A673 (cell line): ENCODE measurements at regions not wholly inside any gene's neighbourhood (a gene's known extent, or its start where the extent isn't known, plus 50 kb on each side); places are given as distances from the start of the nearest gene placed in this dataset.

Source experiments
- BruUV-seq: library from RNA; stranded (reverse); fragments of 400-500 nt; replicated peaks from 2 replicates; lab custom pipeline; 2021; lab: Mats Ljungman, UMichigan
- CTCF ChIA-PET: fragments of 300-600 bp; sonication (Branson Sonifier 250); formaldehyde crosslinking; loops from one replicate; lab custom pipeline; 2022; ENCODE audit warnings: antibody characterized with exemption; lab: Charles Lee
- POLR2A ChIA-PET: fragments of 300-600 bp; sonication (Branson Sonifier 250); formaldehyde crosslinking; loops from one replicate; lab custom pipeline; 2022; ENCODE audit warnings: antibody characterized with exemption; ENCODE audit not compliant: low non-redundant PET; lab: Charles Lee
- DNase-seq: peaks from one replicate; pipeline ENCODE4 v3.0.0-alpha.2; 2015; ENCODE audit warnings: low spot score
- H3K27ac ChIP-seq: fragments of 200-600 bp; sonication (generic); 2 replicates; pipeline ENCODE4 v1.5.1; 2016; ENCODE audit warnings: mixed run types, low read depth, mild to moderate bottlenecking, mixed read lengths, antibody characterized with exemption, low read length; ENCODE audit not compliant: poor library complexity, severe bottlenecking
- H3K27me3 ChIP-seq: fragments of 200-600 bp; sonication (generic); replicated peaks from 2 replicates; pipeline ENCODE4 v1.6.1; 2017; ENCODE audit warnings: mixed run types, low read depth, mild to moderate bottlenecking, mixed read lengths, antibody characterized with exemption, low read length; ENCODE audit not compliant: insufficient read depth, poor library complexity
- H3K36me3 ChIP-seq: fragments of 200-600 bp; sonication (generic); 2 replicates; pipeline ENCODE4 v1.6.1; 2016; ENCODE audit warnings: mixed run types, mild to moderate bottlenecking, mixed read lengths, antibody characterized with exemption, low read length; ENCODE audit not compliant: insufficient read depth, poor library complexity, severe bottlenecking
- H3K4me1 ChIP-seq: fragments of 200-600 bp; sonication (generic); 2 replicates; pipeline ENCODE4 v1.6.1; 2017; ENCODE audit warnings: mixed run types, mild to moderate bottlenecking, mixed read lengths, antibody characterized with exemption, low read length; ENCODE audit not compliant: insufficient read depth, poor library complexity, severe bottlenecking
- H3K4me3 ChIP-seq: fragments of 200-600 bp; sonication (generic); 2 replicates; pipeline ENCODE4 v1.5.1; 2016; ENCODE audit warnings: low read depth, mixed run types, mild to moderate bottlenecking, mixed read lengths, low read length; ENCODE audit not compliant: poor library complexity, severe bottlenecking
- H3K9me3 ChIP-seq: fragments of 200-600 bp; sonication (generic); 2 replicates; pipeline ENCODE4 v1.6.1; 2016; ENCODE audit warnings: mixed run types, low read depth, mild to moderate bottlenecking, mixed read lengths, antibody characterized with exemption, low read length; ENCODE audit not compliant: poor library complexity, severe bottlenecking
- EZH2 ChIP-seq: fragments of 200-600 bp; sonication (generic); IDR thresholded peaks from 2 replicates; pipeline ENCODE4 v1.6.1; 2017; ENCODE audit warnings: borderline replicate concordance, low read depth, mild to moderate bottlenecking, mixed read lengths, antibody characterized with exemption, low read length; ENCODE audit not compliant: poor library complexity, severe bottlenecking
- intact Hi-C: fragments of 100-400 bp; cut with micrococcal nuclease; formaldehyde crosslinking; loops from one replicate; pipeline ENCODE4 v1.10.0; 2022; ENCODE audit not compliant: unreplicated experiment
- TF ChIP-seq, protein P1 (sequence below): fragments of 300-800, 200-600 bp; sonication (generic); conservative IDR thresholded peaks from 2 replicates; pipeline ENCODE4 v1.5.1; 2017; ENCODE audit warnings: low read depth, mild to moderate bottlenecking, antibody characterized with exemption, low read length, moderate library complexity, mixed read lengths

DNA sequence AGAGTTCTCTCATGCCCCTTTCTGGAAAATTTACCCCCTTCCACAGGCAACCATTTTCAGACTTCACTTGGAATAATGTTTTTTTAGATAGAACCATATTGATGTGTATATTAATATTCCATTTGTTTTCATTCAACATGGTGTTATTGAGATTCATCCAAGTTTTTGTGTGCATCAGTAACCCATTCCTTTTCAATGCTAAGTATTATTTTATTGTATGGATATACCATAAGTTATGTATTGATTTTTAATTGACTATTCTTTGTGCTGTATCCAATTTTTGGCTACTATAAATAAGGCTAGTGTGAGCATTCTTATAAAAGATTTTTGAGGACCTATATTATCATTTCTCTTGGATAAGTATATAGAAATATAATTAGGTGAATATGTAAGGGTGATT lies 1025.7 kb downstream of the GRM8 start:
- Histone ChIP-seq H3K27ac (no peak overlapping the region), H3K27me3 (no peaks in the 10 kb centered on the region), H3K4me1 (no peaks in the 10 kb centered on the region), H3K36me3 (no peaks in the 10 kb centered on the region), H3K4me3 (no peak overlapping the region), H3K9me3 (no peaks in the 10 kb centered on the region)
- ChIA-PET CTCF (no interaction called here), POLR2A (no interaction called here)
- TF ChIP-seq, protein P1, sequence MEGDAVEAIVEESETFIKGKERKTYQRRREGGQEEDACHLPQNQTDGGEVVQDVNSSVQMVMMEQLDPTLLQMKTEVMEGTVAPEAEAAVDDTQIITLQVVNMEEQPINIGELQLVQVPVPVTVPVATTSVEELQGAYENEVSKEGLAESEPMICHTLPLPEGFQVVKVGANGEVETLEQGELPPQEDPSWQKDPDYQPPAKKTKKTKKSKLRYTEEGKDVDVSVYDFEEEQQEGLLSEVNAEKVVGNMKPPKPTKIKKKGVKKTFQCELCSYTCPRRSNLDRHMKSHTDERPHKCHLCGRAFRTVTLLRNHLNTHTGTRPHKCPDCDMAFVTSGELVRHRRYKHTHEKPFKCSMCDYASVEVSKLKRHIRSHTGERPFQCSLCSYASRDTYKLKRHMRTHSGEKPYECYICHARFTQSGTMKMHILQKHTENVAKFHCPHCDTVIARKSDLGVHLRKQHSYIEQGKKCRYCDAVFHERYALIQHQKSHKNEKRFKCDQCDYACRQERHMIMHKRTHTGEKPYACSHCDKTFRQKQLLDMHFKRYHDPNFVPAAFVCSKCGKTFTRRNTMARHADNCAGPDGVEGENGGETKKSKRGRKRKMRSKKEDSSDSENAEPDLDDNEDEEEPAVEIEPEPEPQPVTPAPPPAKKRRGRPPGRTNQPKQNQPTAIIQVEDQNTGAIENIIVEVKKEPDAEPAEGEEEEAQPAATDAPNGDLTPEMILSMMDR, result no peak
- TF ChIP-seq EZH2, result no peak
- no peak for DNase-seq
- BruUV-seq, result no TSS peak
- intact Hi-C loops, result no loop called here

DNA sequence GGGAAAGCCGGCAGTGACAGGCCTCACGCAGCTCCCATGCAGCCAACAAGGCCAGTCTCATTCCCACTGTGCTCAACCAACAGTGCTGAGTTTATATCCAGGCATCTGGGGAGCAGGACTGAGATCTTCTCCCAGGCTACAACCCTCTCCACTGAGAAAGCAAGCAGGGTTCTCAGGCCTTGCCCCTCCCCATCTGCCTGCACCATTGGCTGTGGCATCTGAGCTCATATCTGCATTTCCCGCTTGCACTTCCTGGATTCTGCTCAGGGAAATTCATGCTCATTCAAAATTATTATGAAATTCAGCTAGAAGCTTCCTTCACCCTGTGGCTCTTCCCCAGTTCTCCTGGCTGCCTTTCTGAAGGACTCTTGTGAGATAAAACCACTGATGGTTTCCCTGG lies 1029.0 kb downstream of the GRM8 start:
- intact Hi-C loops, result no loop called here
- DNase-seq, result no peak
- POLR2A ChIA-PET, result interaction anchor here (0.6 kb wide), 1 partner anchor 54 kb away, joined by 4 read pairs; no protein-coding TSS in a partner anchor

GRCh38 chr7:126222782-126223181 lies 1030.0 kb downstream of the GRM8 start:
- BruUV-seq, result no TSS peak
- TF ChIP-seq EZH2, result no peak
- TF ChIP-seq, protein P1, result no peak
- POLR2A ChIA-PET, result no interaction called here
- H3K36me3 ChIP-seq, result no peaks in the 10 kb centered on the region
- H3K9me3 ChIP-seq, result peaks cover 4% of the 10 kb centered on the region
- no peak overlapping the region for H3K4me3 ChIP-seq
- intact Hi-C loops, result no loop called here
- H3K27ac ChIP-seq, result no peak overlapping the region
- no peaks in the 10 kb centered on the region for H3K4me1 ChIP-seq
- DNase-seq, result no peak
- no peaks in the 10 kb centered on the region for H3K27me3 ChIP-seq
- CTCF ChIA-PET, result no interaction called here

More for the DNA sequence above, 1029.0 kb downstream of the GRM8 start:
- H3K27ac ChIP-seq, result no peak overlapping the region
- H3K4me3 ChIP-seq, result no peak overlapping the region
- H3K27me3 ChIP-seq, result no peaks in the 10 kb centered on the region
- TF ChIP-seq EZH2, result no peak
- TF ChIP-seq, protein P1, result no peak
- BruUV-seq, result no TSS peak
- H3K4me1 ChIP-seq, result no peaks in the 10 kb centered on the region
- peaks cover 4% of the 10 kb centered on the region for H3K9me3 ChIP-seq
- H3K36me3 ChIP-seq, result no peaks in the 10 kb centered on the region
- CTCF ChIA-PET, result no interaction called here
